Glutamatergic neuron (in vitro differentiated cells): ENCODE measurements at regions not wholly inside any gene's neighbourhood (a gene's known extent, or its start where the extent isn't known, plus 50 kb on each side); places are given as distances from the start of the nearest gene placed in this dataset.

Source experiments
- DNase-seq: peaks from one replicate; pipeline ENCODE4 v3.0.0; 2022
- H3K27ac Mint-ChIP-seq: one replicate; pipeline ENCODE4 v1.8.0; 2020; ENCODE audit warnings: mild to moderate bottlenecking, mixed read lengths, inconsistent platforms; ENCODE audit not compliant: unreplicated experiment
- H3K27me3 Mint-ChIP-seq: one replicate; pipeline ENCODE4 v1.8.0; 2020; ENCODE audit warnings: mild to moderate bottlenecking, moderate library complexity, mixed read lengths, inconsistent platforms; ENCODE audit not compliant: unreplicated experiment
- H3K36me3 Mint-ChIP-seq: one replicate; pipeline ENCODE4 v1.8.0; 2020; ENCODE audit warnings: mild to moderate bottlenecking, mixed read lengths, inconsistent platforms; ENCODE audit not compliant: unreplicated experiment
- H3K4me1 Mint-ChIP-seq: one replicate; pipeline ENCODE4 v1.8.0; 2020; ENCODE audit warnings: mild to moderate bottlenecking, low read depth, mixed read lengths, inconsistent platforms; ENCODE audit not compliant: unreplicated experiment
- H3K4me3 Mint-ChIP-seq: one replicate; pipeline ENCODE4 v1.8.0; 2020; ENCODE audit warnings: mild to moderate bottlenecking, mixed read lengths, inconsistent platforms; ENCODE audit not compliant: unreplicated experiment
- H3K9me3 Mint-ChIP-seq: one replicate; pipeline ENCODE4 v1.8.0; 2020; ENCODE audit warnings: mild to moderate bottlenecking, moderate library complexity, mixed read lengths, inconsistent platforms; ENCODE audit not compliant: unreplicated experiment
- TF ChIP-seq, protein P1 (sequence below): fragments of 200-600 bp; sonication (generic); IDR thresholded peaks from one replicate; pipeline ENCODE4 v1.5.0; 2021; ENCODE audit not compliant: partially characterized antibody, unreplicated experiment

DNA sequence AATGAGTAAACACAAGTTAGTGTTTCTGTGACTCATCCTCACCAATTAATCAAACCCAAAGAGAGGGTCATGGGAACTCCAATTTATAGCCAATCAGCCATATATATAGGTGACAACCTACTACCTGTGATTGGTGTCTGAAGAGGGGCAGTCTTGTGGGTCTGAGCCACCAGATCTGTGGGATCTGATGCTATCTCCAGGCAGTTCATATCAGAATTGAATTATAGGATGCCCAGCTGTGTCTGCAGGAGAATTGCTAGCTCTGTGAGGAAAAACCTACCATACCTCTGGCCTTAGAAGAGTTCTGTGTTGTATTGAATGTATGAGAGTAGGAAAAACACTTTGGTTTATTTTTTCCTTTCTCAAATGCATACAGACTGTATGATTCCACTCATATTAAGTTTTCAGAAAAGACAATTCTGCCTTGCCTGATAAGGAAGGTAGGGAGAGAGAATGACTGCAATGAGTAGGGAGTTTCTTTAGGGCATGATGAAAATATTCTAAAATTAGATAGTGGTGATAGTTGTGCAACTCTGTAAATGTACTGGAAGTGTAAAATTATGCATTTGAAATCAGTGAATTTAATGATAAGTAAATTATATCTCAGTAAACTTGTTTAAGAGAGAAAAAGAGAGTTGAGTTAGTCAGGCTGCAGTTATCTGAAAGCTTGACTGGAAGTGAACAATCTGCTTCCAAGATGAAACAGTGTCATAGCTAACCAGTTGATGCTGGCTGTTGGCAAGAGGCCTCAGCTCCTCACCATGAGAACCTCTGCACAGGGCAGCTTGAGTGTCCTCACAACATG lies 274.9 kb downstream of the AUH start:
- H3K36me3 Mint-ChIP-seq, result no peaks in the 10 kb centered on the region
- DNase-seq, result no peak
- H3K27me3 Mint-ChIP-seq, result peaks cover 1% of the 10 kb centered on the region
- H3K27ac Mint-ChIP-seq, result no peak overlapping the region
- H3K9me3 Mint-ChIP-seq, result peaks cover 1% of the 10 kb centered on the region
- H3K4me3 Mint-ChIP-seq, result no peak overlapping the region
- H3K4me1 Mint-ChIP-seq, result peaks cover 2% of the 10 kb centered on the region
- TF ChIP-seq, protein P1, sequence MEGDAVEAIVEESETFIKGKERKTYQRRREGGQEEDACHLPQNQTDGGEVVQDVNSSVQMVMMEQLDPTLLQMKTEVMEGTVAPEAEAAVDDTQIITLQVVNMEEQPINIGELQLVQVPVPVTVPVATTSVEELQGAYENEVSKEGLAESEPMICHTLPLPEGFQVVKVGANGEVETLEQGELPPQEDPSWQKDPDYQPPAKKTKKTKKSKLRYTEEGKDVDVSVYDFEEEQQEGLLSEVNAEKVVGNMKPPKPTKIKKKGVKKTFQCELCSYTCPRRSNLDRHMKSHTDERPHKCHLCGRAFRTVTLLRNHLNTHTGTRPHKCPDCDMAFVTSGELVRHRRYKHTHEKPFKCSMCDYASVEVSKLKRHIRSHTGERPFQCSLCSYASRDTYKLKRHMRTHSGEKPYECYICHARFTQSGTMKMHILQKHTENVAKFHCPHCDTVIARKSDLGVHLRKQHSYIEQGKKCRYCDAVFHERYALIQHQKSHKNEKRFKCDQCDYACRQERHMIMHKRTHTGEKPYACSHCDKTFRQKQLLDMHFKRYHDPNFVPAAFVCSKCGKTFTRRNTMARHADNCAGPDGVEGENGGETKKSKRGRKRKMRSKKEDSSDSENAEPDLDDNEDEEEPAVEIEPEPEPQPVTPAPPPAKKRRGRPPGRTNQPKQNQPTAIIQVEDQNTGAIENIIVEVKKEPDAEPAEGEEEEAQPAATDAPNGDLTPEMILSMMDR, result no peak

DNA sequence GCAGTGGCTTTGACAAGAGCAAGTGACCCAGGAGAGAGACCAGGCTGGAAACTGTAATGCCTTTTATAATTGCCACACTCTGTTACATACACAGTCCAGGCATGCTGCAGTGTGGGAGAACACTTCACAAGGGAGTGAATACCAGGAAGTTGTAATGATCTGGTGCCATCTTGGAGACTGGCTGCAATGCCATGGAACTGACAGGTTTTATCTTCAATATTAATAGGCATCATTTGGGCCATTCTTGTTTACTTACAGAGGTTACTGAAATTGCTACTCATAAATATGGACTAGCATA lies 274.3 kb downstream of the AUH start:
- TF ChIP-seq, protein P1, result no peak
- Mint-ChIP-seq H3K27me3 (peaks cover 1% of the 10 kb centered on the region), H3K4me1 (peaks cover 2% of the 10 kb centered on the region), H3K9me3 (peaks cover 1% of the 10 kb centered on the region), H3K36me3 (no peaks in the 10 kb centered on the region), H3K27ac (no peak overlapping the region), H3K4me3 (no peak overlapping the region)
- no peak for DNase-seq

DNA sequence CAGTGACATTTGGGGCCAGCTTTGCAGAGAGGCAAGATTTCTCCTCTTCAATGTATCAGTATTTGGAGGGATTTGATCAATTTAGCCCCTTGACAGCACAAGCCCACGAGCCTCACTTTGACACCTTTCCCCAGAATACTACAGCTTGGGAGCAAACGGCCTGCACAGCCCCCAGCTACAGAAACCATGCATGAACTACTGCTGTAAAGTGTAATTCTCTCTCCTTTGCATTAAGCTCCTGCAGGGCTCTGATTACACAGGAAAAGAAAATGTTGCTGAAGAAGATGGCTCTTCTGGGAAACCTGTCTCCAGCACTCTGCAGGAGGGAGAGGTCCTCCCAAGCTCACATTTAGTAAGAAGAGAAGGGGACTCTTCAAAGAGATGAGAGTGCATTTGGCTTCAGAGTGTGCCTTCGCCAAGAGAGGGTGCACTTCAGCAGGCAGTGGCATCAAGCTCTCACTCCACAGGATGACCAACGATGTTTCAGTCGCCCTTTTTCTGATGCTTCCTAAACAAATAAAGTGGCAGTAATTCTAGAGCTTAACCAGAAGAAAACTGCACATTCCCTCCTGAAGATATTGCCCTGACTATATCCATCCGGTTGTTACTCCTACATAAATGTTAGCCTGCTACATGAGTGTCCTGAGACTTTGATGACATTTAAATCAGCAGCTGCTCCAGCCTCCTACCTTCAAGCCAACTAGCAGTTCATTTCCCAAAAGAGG lies 272.2 kb downstream of the AUH start:
- Mint-ChIP-seq H3K4me1 (peaks cover 2% of the 10 kb centered on the region), H3K9me3 (peaks cover 6% of the 10 kb centered on the region), H3K27ac (no peak overlapping the region), H3K27me3 (peaks cover 1% of the 10 kb centered on the region), H3K36me3 (peaks cover 18% of the 10 kb centered on the region), H3K4me3 (no peak overlapping the region)
- DNase-seq, result no peak
- TF ChIP-seq, protein P1, result no peak

DNA sequence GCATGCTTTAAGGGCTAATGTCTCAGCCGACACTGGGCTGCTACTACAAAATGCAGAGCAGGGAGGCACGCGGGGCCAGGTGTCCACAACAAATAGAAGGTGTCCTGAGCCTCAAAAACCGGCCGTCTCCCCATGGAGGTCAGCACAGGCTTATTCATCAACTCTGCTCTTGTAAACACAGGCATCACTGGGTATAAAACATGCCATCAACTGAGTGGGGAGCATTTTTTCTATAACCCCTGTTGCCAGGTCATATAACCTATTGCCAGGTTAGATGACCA lies 271.6 kb downstream of the AUH start:
- no peaks in the 10 kb centered on the region for H3K4me1 Mint-ChIP-seq
- DNase-seq, result no peak
- H3K4me3 Mint-ChIP-seq, result no peak overlapping the region
- H3K9me3 Mint-ChIP-seq, result peaks cover 6% of the 10 kb centered on the region
- TF ChIP-seq, protein P1, result no peak
- peaks cover 1% of the 10 kb centered on the region for H3K27me3 Mint-ChIP-seq
- H3K27ac Mint-ChIP-seq, result no peak overlapping the region
- peaks cover 23% of the 10 kb centered on the region for H3K36me3 Mint-ChIP-seq

DNA sequence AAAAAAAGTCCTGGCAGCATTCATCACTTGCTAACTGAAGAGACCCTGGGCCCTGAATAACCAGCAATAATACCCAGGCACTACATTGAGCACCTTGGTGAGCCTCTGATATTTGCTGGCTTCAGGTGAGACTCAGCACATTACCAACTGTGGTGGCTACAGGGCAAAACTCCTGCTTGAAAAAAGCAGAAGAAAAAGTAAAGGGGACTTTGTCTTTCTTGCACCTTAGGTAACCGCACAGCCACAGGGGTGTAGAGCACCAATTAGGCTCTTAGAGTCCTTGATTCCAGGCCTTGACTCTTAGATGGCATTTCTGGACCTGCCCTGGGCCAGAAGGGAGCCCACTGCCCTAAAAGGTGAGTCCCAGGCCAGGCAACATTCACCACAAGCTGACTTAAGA lies 269.5 kb downstream of the AUH start:
- H3K9me3 Mint-ChIP-seq, result peaks cover 5% of the 10 kb centered on the region
- TF ChIP-seq, protein P1, result no peak
- no peaks in the 10 kb centered on the region for H3K4me1 Mint-ChIP-seq
- peaks cover 1% of the 10 kb centered on the region for H3K27me3 Mint-ChIP-seq
- peaks cover 31% of the 10 kb centered on the region for H3K36me3 Mint-ChIP-seq
- no peak overlapping the region for H3K27ac Mint-ChIP-seq
- H3K4me3 Mint-ChIP-seq, result no peak overlapping the region
- no peak for DNase-seq
